ENCODE measurements at regions not wholly inside any gene's neighbourhood (a gene's known extent, or its start where the extent isn't known, plus 50 kb on each side); places are given as distances from the start of the nearest gene placed in this dataset.

DNA sequence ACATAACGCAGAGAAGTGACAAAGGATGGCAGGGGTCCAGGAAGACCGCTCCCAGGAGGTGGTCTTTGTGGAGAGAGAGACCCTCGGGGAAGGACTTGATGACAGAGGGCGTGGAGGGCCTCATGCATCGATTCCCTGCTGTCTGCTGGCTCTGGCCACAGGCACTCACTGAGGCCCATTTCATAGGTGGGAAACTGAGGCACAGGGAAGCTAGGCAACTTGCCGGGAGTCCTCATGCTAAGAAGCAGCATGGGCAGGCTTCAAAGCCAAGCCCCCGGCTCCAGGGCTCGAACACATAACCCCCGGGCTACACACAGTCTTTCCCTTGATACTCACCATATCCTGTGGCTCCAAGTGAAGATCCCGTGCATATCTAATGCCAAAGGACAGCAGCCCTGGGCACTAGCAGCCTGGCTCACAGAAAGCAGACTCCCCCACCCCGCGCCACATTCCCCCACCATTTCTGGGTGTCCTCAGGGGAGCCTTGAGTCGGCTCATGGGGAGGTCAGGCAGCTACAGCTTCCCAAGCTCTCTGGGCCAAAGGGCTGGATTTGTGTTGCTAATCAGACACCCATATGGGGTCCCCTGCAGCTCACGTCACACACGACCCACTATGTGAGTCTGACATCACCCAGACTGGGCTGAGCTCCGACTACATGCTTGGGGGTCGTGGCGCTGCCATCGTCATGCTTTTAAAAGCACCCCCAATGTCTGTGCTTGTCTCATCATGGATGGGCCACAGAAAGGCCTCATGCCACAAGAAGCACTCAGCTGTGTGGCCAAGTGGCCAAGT, 130.9 kb upstream of the PMEPA1 start:
- Histone ChIP-seq H3K27me3 (no peaks in the 10 kb centered on the region), H3K36me3 (no peaks in the 10 kb centered on the region), H3K27ac (no peak overlapping the region), H3K9me3 (no peaks in the 10 kb centered on the region), H3K4me1 (no peaks in the 10 kb centered on the region), H3K4me3 (no peak overlapping the region)
- intact Hi-C loops (cut with DNase I; ENCODE audit: low total_unique reads) (no loop called here), in situ Hi-C loops (cut with MboI; ENCODE audit: low sequenced_read_pairs in 4 of 4) (no loop called here)
- DNase-seq = no peak
- no peak for ATAC-seq
- TF ChIP-seq POLR2A (IDR thresholded peaks at IDR 0.05) = no peak
- no peak for TF ChIP-seq CTCF (IDR thresholded peaks at IDR 0.05 in 4 of 5, conservative IDR thresholded peaks at IDR 0.05 in 1 of 5)

DNA sequence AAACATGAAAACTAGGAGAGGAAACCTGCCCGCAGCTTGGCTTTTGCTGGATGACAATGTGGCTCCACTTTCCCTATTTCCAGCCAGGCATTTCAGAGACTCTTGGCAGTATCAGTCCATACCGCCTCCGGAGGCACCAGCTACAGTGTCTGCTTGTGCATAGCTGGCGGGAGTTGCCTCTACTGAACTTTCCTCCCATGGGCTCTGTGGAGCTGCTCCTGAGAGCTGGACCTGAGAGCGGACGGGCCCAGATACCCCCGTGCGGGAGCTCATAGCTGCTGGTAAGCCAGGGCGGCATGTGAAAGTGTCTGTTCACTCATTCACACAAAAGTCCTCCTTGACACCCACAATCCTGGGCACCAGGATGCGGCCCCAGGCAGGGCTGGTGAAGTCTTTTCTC, 130.3 kb upstream of the PMEPA1 start:
- in situ Hi-C loops (cut with MboI; ENCODE audit: low sequenced_read_pairs in 4 of 4) (no loop called here), intact Hi-C loops (cut with DNase I; ENCODE audit: low total_unique reads) (no loop called here)
- TF ChIP-seq POLR2A (IDR thresholded peaks at IDR 0.05) (no peak), CTCF (IDR thresholded peaks at IDR 0.05 in 4 of 5, conservative IDR thresholded peaks at IDR 0.05 in 1 of 5) (no peak)
- Histone ChIP-seq H3K4me1 (no peaks in the 10 kb centered on the region), H3K9me3 (no peaks in the 10 kb centered on the region), H3K27ac (no peak overlapping the region), H3K27me3 (no peaks in the 10 kb centered on the region), H3K36me3 (no peaks in the 10 kb centered on the region), H3K4me3 (no peak overlapping the region)
- no peak for ATAC-seq
- DNase-seq = no peak

DNA sequence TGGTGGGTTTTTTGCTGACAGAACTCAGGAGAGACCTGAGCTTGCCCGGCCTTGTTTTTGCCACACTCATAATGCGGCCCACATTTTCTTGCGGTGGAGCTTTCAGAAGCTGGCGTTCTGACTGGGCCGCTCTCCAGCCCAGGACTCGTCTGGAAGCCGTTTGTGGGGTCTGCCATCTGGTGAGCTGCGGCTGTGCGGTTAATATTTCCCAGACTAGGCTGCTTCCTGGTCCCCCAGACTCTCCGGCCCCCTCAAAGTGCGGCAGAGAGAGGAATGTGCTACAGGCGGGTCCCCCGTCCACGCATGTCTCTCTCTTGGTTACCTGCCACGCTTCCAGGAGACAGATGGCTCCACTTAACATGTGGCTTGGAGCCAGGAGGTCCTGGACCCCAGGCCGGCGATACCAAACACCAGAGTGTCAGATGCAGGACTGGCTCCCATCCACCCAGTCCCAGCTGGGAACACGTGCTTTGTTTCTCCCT, 128.9 kb upstream of the PMEPA1 start:
- Histone ChIP-seq H3K4me1 (no peaks in the 10 kb centered on the region), H3K27ac (no peak overlapping the region), H3K4me3 (no peak overlapping the region), H3K36me3 (no peaks in the 10 kb centered on the region), H3K27me3 (no peaks in the 10 kb centered on the region), H3K9me3 (no peaks in the 10 kb centered on the region)
- DNase-seq = no peak
- intact Hi-C loops (cut with DNase I; ENCODE audit: low total_unique reads) (no loop called here), in situ Hi-C loops (cut with MboI; ENCODE audit: low sequenced_read_pairs in 4 of 4) (no loop called here)
- TF ChIP-seq CTCF (IDR thresholded peaks at IDR 0.05 in 4 of 5, conservative IDR thresholded peaks at IDR 0.05 in 1 of 5) (no peak), POLR2A (IDR thresholded peaks at IDR 0.05) (no peak)
- ATAC-seq = no peak

GRCh38 chr20:57837208-57838035, 127.6 kb upstream of the PMEPA1 start:
- in situ Hi-C loops (cut with MboI; ENCODE audit: low sequenced_read_pairs in 4 of 4) (no loop called here), intact Hi-C loops (cut with DNase I; ENCODE audit: low total_unique reads) (no loop called here)
- DNase-seq (no peak), ATAC-seq (no peak)
- no peak overlapping the region for H3K4me3 ChIP-seq
- TF ChIP-seq CTCF (IDR thresholded peaks at IDR 0.05 in 4 of 5, conservative IDR thresholded peaks at IDR 0.05 in 1 of 5) = no peak
- TF ChIP-seq POLR2A (IDR thresholded peaks at IDR 0.05) = no peak
- H3K4me1 ChIP-seq = no peaks in the 10 kb centered on the region
- H3K27ac ChIP-seq = no peak overlapping the region
- no peaks in the 10 kb centered on the region for H3K9me3 ChIP-seq
- H3K36me3 ChIP-seq = no peaks in the 10 kb centered on the region
- H3K27me3 ChIP-seq = no peaks in the 10 kb centered on the region
